GM13977 (cell line): ENCODE measurements at regions not wholly inside any gene's neighbourhood (a gene's known extent, or its start where the extent isn't known, plus 50 kb on each side); places are given as distances from the start of the nearest gene placed in this dataset.
"Not testable (repeated sequence)": the region's sequence is repeated elsewhere in the genome, so short reads cannot be mapped to it uniquely, and the experiment has no call there.

Experiments used
- DNase-seq: peaks from one replicate; pipeline ENCODE4 v3.0.0; 2012; ENCODE audit warnings: low spot score
- CTCF ChIP-seq: IDR thresholded peaks from 2 replicates; pipeline ENCODE4 v1.5.1; 2012; ENCODE audit warnings: mild to moderate bottlenecking, control low read depth; ENCODE audit not compliant: insufficient read depth; ENCODE audit errors: extremely low read depth, missing control alignments
- in situ Hi-C: fragments of 300-500 bp; cut with MboI; formaldehyde crosslinking; loops from one replicate; pipeline ENCODE4 v1.12.0; 2022; ENCODE audit warnings: low sequenced_read_pairs, low pct_unique_long_range_greater_than_20kb, mixed read lengths, inconsistent platforms; ENCODE audit not compliant: unreplicated experiment

DNA sequence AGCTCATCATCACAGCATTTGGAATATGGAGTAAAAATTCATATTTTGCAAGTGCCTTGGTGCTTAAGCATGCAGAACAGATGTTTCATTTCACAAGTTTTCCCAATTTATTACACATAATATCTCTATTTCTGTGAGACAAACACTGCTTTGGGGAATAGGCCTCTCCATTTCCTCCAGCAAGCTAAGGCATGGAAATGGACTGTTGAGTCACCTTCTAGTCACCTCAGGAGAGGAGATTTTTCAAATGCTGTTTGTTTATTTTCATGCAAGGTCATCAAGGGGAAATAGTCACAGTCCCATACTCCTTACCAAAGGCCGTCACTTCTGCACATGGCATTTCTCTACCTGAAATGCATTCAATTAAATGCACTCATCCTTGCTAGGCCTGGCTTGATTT is 57.4 kb upstream of the NUTM2D start:
- in situ Hi-C loops: not testable (repeated sequence)

DNA sequence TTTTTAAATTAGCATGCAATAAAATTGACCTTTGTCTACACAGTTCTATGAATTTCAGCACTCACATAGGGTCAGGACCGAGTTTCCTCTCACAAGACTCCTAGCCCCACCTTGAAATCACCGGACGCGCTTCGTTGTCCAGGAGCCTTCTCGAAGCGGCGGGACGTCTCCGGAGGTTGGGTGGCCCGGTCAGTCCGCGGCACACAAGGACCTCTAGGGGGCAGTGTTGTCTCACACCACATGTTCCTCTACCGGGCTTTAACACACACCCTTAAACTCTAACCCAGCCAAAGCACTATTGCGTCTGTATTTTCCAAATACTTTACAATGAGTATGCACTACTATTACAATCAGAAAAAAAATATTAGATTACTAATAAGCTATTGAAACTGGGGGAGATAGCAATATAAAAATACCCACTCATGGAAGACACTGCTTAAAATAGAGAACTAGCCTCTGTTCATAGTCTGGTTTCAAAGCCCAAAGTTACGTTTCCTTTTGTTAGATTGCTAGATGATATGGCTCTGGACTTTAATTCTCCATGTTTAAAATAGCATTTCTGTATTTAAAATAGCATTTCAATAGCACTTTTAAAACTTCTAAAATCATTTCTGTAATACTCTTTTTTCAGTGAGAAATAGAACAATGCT is 56.0 kb upstream of the NUTM2D start:
- DNase-seq, in situ Hi-C loops: not testable (repeated sequence)
- peak; percentile 45 for TF ChIP-seq CTCF

More for the DNA sequence above, 57.4 kb upstream of the NUTM2D start:
- DNase-seq: not testable (repeated sequence)

DNA sequence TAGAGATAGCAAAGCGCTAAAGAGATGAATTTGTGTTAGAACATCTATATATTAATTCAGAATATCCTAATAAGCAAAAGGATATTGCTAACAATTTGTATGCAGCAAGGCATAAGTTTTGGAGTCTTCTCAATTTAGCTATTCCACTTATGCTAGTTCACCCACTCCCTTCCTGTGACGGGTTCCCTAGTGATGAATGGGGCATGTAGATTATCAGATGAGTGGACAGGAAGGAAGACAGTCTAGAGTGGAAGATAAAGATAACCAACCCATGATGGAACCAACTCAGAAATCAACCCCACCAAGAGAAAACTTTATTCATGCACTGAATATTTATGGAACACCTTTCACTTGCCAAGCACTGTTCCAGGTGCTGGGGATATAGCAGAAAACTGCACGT is 55.4 kb upstream of the NUTM2D start:
- in situ Hi-C loops, DNase-seq: not testable (repeated sequence)

DNA sequence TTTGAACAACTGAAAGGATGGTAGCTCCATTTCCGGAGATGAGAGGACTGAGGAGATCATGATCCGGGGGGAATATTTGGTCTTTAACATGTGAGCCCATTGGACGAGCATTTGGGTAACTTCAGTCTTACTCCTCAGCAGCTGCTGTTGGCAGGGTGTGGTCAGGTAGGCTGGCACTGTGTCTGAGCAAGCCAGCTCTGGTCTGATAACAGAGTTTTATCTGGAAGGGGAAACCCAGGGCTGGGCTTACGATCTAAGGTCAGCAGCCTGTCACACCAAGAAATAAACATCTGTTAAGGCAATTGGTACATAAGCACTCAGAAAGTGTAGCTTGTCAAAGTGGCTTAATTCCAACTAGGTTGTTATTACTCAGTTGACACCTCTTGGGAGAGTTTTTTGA is 53.8 kb upstream of the NUTM2D start:
- DNase-seq, in situ Hi-C loops: not testable (repeated sequence)

DNA sequence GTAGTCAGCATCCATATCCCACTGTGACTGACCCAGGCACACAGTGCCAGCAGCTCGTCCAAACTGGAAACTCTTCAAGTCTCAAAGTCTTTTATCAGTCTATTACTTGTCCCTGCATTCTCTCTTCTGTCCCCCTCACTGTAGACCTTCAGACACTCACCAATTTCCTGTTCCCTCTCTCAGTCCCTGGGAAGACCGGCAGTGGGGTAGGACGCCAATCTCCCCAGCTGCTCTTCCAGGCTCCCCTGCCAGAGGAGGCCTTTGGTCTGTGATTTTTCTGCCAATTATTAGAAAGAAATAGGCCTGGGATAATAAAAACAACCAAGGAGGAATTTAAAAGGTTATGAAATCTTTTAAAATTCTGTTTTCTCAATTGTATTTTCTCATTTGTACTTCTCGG is 50.9 kb upstream of the NUTM2D start:
- DNase-seq, in situ Hi-C loops: not testable (repeated sequence)
